ENCODE measurements at regions not wholly inside any gene's neighbourhood (a gene's known extent, or its start where the extent isn't known, plus 50 kb on each side); places are given as distances from the start of the nearest gene placed in this dataset.

GRCh38 chr6:164378330-164378729 lies 931.1 kb downstream of the C6orf118 start:
- intact Hi-C loops (cut with DNase I), result no loop called here
- Histone ChIP-seq H3K4me3 (no peak overlapping the region), H3K36me3 (no peaks in the 10 kb centered on the region), H3K27me3 (no peaks in the 10 kb centered on the region), H3K4me1 (no peaks in the 10 kb centered on the region), H3K27ac (no peak overlapping the region), H3K9me3 (peaks cover 0 to 4% (median 0%) of the 10 kb centered on the region in 4 donors)
- TF ChIP-seq CTCF (IDR thresholded peaks at IDR 0.05) (no peak), POLR2A (IDR thresholded peaks at IDR 0.05) (no peak)
- no peak for ATAC-seq
- DNase-seq, result no peak
- 27% methylated on average over 2 of the region's 2 CpGs for WGBS (ENCODE audit: insufficient coverage, low coverage, low lambda C conversion rate, missing lambda C conversion rate)

- WGBS (ENCODE audit: insufficient coverage, low coverage, low lambda C conversion rate, missing lambda C conversion rate), result 66% methylated on average over 6 of the region's 6 CpGs
- H3K4me3 ChIP-seq, result no peak overlapping the region
- ATAC-seq (no peak), DNase-seq (no peak)
- no peaks in the 10 kb centered on the region for H3K27me3 ChIP-seq
- no peaks in the 10 kb centered on the region for H3K4me1 ChIP-seq
- H3K9me3 ChIP-seq, result peaks cover 0 to 4% (median 0%) of the 10 kb centered on the region in 4 donors
- no peaks in the 10 kb centered on the region for H3K36me3 ChIP-seq
- intact Hi-C loops (cut with DNase I), result no loop called here
- no peak overlapping the region for H3K27ac ChIP-seq
- TF ChIP-seq POLR2A (IDR thresholded peaks at IDR 0.05) (no peak), CTCF (IDR thresholded peaks at IDR 0.05) (no peak)
Observed at GRCh38 chr6:164377348-164377918, 932.0 kb downstream of the C6orf118 start.

- H3K36me3 ChIP-seq, result no peaks in the 10 kb centered on the region
- TF ChIP-seq POLR2A (IDR thresholded peaks at IDR 0.05) (no peak), CTCF (IDR thresholded peaks at IDR 0.05) (no peak)
- H3K4me3 ChIP-seq, result no peak overlapping the region
- ATAC-seq, result no peak
- no peak for DNase-seq
- H3K27me3 ChIP-seq, result no peaks in the 10 kb centered on the region
- intact Hi-C loops (cut with DNase I), result no loop called here
- H3K4me1 ChIP-seq, result no peaks in the 10 kb centered on the region
- H3K27ac ChIP-seq, result no peak overlapping the region
- H3K9me3 ChIP-seq, result peaks cover 0 to 4% (median 0%) of the 10 kb centered on the region in 4 donors
Observed at GRCh38 chr6:164370773-164371172, 938.6 kb downstream of the C6orf118 start.

GRCh38 chr6:164359441-164359840 lies 944.9 kb downstream of the QKI start:
- Histone ChIP-seq H3K4me1 (no peaks in the 10 kb centered on the region), H3K4me3 (no peak overlapping the region), H3K9me3 (no peaks in the 10 kb centered on the region), H3K27ac (no peak overlapping the region), H3K27me3 (no peaks in the 10 kb centered on the region), H3K36me3 (no peaks in the 10 kb centered on the region)
- ATAC-seq (no peak), DNase-seq (no peak)
- intact Hi-C loops (cut with DNase I), result no loop called here
- WGBS (ENCODE audit: insufficient coverage, low coverage, low lambda C conversion rate, missing lambda C conversion rate), result 52% methylated on average over 2 of the region's 2 CpGs
- TF ChIP-seq POLR2A (IDR thresholded peaks at IDR 0.05), result no peak
- TF ChIP-seq CTCF (IDR thresholded peaks at IDR 0.05), result no peak

GRCh38 chr6:164359036-164359435 lies 944.5 kb downstream of the QKI start:
- ATAC-seq (no peak), DNase-seq (no peak)
- H3K4me3 ChIP-seq, result no peak overlapping the region
- H3K4me1 ChIP-seq, result no peaks in the 10 kb centered on the region
- no peaks in the 10 kb centered on the region for H3K9me3 ChIP-seq
- H3K27ac ChIP-seq, result no peak overlapping the region
- H3K27me3 ChIP-seq, result no peaks in the 10 kb centered on the region
- intact Hi-C loops (cut with DNase I), result no loop called here
- H3K36me3 ChIP-seq, result no peaks in the 10 kb centered on the region
- TF ChIP-seq CTCF (IDR thresholded peaks at IDR 0.05), result no peak
- no peak for TF ChIP-seq POLR2A (IDR thresholded peaks at IDR 0.05)
- WGBS (ENCODE audit: insufficient coverage, low coverage, low lambda C conversion rate, missing lambda C conversion rate), result 58% methylated on average over 2 of the region's 2 CpGs
